T follicular helper cell (primary cell): ENCODE measurements at regions not wholly inside any gene's neighbourhood (a gene's known extent, or its start where the extent isn't known, plus 50 kb on each side); places are given as distances from the start of the nearest gene placed in this dataset.

Source experiments
- DNase-seq: peaks from one replicate; pipeline ENCODE4 v3.0.0-alpha.2; 2020; ENCODE audit warnings: low read depth

DNA sequence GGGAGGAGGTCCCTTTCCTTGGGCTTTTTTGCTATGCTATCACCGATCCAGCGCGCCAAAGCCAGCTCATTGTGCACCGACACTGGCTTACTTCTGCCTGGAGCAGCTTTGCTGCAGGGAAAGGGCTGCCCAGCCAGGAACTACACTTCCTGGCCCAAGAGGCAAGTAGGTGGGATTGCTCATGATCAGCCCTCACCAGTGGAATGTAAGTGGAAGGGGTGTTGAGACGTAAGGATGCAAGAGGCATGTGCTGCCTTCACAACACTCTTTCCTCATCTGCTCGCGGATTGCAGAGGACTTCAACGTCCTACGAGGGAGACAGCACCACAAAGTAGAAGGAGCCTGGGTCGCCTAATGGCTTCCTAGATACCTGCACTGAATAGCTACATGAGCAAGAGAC is 104.3 kb upstream of the FOXF1 start:
- DNase-seq = no peak

DNA sequence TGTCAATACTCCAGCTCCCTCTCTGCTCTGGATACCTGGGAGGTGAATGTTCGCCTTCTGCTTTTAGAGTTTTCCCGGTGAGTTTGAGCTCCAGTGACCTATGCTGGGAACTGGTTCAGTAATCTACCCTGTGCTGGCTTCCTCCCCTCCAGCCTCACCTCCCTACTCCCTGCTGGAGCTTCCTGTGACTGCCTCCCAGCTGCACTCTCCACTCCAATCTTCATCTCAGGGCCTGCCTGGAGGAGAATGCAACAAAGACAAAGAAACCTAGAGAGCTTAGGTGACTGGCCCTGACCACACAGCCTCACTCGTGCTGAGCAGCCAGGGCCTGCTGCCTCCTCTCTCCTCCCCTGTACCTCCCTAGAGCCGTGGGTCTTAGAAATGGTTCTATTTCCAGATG is 101.6 kb upstream of the FOXF1 start:
- DNase-seq = no peak

DNA sequence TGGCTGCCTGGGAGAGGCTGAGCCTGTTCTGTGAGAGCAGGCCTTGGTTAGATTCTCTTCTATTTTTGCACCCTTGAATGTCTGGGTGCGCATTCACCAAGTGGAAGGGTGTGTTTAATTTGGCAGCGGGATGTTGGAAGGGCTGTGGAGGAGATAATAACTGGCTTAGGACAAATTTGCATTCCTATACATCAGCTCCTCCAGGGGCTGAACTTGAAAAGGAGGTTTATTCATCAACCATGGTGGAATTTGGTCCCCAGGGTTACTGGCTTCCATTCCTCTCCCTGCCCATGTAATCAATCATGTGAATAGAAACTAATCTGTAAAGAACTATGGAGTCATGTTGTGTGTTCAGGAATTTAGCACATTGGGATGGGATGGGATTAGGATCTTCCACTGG is 100.2 kb upstream of the FOXF1 start:
- DNase-seq = no peak

DNA sequence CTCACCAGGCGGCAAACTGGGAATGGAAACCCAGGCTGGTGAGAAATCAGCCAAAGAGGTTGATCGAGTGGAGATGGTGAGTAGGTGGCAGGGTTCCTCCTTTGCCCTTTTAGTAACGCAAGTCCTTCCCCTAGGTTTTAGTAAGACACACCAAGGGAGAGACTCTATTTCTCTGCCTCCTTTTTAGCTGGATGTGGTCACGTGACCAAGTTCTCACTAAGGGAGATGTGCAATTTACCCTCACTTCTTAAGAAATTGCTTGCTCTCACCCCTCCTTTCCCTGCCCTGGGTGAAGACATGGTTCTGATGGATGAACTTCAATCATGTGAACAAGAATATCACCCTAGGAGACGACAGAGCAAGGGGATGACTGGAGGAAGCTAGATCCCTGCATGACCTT is 99.8 kb upstream of the FOXF1 start:
- no peak for DNase-seq

GRCh38 chr16:86411897-86412296 is 98.4 kb upstream of the FOXF1 start:
- DNase-seq = no peak

GRCh38 chr16:86414991-86415740 is 95.2 kb upstream of the FOXF1 start:
- no peak for DNase-seq

DNA sequence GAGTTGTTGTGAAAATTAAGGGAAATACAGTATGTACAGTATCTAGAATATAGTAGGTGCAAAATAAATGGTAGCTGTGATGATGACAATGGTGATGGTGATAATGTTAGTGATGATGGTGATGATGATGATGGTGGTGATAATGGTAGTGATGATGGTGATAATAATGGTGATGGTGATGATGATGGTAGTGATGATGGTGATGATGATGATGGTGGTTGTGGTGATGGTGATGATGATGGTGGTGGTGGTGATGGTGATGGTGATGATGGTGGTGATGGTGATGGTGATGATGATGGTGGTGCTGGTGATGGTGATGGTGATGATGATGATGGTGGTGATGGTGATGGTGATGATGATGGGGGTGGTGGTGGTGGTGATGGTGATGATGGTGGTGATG is 91.3 kb upstream of the FOXF1 start:
- no peak for DNase-seq

GRCh38 chr16:86419518-86419917 is 90.8 kb upstream of the FOXF1 start:
- no peak for DNase-seq

GRCh38 chr16:86421995-86422394 is 88.3 kb upstream of the FOXF1 start:
- DNase-seq = no peak

- DNase-seq = no peak
These were observed 85.9 kb upstream of the FOXF1 start for GRCh38 chr16:86424398-86424797.

DNA sequence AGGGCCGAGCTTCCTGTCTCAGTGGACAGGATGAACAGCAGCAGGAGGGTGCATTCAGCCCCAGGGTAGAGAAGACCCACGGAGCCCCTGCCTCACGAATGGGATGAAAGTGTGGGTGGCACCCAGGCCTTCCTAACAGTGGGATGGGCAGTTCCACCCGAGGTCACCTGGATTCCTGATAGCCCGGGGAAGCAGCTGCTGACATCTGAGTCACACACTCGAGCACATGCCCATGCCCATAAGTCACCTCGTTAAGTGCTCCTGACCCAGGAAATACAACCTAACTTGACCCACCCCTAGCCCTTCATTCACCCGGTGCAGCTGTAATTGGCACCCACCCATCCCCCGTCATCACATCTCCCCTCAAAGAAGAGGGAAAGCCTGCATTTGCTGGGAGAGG is 85.3 kb upstream of the FOXF1 start:
- no peak for DNase-seq

- no peak for DNase-seq
These were observed 84.2 kb upstream of the FOXF1 start for GRCh38 chr16:86426063-86426642.

DNA sequence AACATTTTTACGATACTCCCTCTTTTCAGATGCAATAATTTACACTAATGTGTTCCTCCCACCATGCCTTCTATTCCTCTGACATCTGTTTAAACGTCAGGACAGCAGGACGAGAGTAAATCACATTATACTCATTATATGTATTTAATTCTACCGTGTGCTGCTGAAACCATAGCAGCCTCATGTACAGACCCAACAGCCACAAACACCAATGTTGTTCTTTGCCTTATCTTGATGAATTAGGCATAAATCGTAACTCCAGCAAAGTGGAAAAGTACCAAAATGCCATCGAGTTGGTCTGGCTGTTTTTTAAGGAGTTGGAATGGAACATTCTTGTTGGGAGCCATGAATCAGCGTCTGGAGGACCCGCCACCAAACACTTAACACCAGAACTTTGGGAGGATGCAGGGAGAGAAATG is 82.9 kb upstream of the FOXF1 start:
- DNase-seq = no peak

- no peak for DNase-seq
These were observed 81.4 kb upstream of the FOXF1 start for GRCh38 chr16:86428729-86429517.

- DNase-seq = no peak
These were observed 80.7 kb upstream of the FOXF1 start for GRCh38 chr16:86429663-86430062.

- no peak for DNase-seq
These were observed 79.5 kb upstream of the FOXF1 start for GRCh38 chr16:86430814-86431213.

GRCh38 chr16:86431540-86431939 is 78.8 kb upstream of the FOXF1 start:
- DNase-seq = no peak

DNA sequence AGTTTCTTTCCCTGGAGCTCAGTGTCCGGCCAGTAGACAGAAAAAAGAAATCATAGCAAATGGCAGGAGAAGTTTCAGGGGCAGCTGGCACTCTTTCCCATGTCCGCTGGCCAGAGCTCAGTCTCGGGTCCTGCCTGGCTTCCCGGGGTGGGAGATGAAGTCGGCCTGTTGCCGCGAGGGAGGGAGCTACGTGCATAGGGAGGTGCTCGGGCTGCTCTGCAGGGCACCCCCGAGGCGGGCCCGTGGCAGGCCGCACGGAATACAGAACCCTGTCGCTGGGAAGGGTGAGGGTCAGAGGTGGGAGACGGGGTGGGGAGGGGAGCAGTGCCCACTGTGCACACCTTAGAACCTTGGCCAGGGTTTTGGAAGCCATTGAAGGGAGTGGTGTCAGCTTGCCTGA is 78.3 kb upstream of the FOXF1 start:
- no peak for DNase-seq

DNA sequence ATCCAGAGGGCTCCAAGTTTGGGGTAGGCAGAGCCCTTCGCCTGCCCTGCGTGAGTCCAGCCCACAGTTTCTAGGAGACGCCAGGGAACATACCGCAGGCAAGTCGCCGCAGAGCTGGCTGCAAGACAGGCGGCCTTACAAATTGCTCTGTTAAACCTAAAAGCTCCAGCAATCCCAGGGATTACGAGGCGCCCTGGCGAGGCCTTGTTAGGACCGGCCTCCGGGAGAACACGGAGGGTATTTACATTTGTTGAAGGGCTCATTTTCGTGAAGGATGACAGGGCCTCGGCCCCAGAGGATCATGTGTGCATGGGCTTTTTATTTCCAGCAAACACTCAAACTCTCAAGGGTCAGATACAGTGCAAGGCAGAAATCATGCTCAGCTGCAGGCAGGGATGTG is 77.6 kb upstream of the FOXF1 start:
- DNase-seq = no peak

- no peak for DNase-seq
These were observed 73.7 kb upstream of the FOXF1 start for GRCh38 chr16:86436466-86437185.

GRCh38 chr16:86437348-86437747 is 73.0 kb upstream of the FOXF1 start:
- DNase-seq = no peak

DNA sequence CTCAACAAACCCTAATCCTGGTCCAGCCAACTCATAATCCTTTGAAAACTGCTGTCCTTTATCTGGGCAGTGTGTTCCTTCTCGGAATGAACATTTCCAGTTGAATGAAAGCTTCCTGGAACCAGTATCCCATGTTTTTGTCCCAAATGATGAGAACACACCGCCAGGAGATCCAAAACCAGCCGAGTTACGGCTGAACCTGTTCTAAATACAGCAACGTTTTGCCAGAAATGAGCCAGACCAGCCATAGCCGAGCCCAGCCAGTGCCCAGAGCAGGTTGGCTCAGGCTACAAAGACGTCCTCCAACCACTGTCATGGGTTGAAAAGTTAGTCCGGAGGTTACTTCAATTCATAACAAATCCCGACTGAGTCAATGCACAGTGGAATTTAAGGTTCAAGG is 67.6 kb upstream of the FOXF1 start:
- no peak for DNase-seq
